IPS-NIHi11 (cell line): ENCODE measurements at regions not wholly inside any gene's neighbourhood (a gene's known extent, or its start where the extent isn't known, plus 50 kb on each side); places are given as distances from the start of the nearest gene placed in this dataset.
A peak's percentile ranks its signal among the peaks of the same experiment; 100 is the strongest.
"Not testable (repeated sequence)": the region's sequence is repeated elsewhere in the genome, so short reads cannot be mapped to it uniquely, and the experiment has no call there.

ENCODE experiments used
- DNase-seq: peaks from one replicate; pipeline ENCODE4 v3.0.0; 2012; ENCODE audit warnings: mixed read lengths, low spot score

DNA sequence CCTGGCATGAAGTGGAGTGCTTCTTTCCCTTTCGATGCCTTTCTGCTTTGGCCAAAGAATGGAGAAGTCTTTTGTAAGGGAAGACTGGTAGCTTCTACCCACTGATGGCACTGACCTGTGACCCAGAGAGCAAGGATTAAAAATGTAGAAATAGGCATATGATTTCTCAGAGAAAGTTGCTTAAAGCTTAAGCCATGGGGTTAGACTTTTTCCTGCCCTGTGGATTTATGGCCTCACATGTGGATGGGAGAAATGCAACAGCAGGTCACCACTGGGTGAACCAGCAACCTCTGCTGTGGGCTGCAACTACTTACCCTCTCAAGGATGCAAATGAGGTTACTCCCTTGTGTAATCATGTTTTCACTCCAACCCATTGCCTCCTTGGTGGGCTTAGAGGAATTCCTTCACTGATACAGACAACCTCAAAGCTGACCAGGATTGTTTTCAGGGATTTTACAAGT is 86.7 kb upstream of the CDC42EP3 start:
- not testable (repeated sequence) for DNase-seq

DNA sequence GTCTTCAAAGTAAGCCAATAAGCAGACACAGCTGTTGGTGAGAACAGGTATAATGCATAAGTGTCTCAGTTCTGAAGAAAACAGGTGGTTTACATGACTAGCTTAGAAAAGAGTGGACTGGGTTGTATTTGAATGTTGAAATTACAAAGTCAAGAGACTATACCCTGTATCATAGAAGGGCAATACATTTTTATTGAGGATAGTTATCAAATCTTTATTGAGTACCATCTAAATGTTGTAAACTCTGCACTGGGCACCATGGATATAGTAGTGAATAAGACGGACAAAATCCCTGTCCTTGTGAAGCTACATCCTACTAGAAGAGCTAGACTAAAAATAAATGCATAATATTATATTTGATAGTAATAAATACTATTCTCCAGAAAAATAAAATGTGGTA is 88.5 kb upstream of the CDC42EP3 start:
- DNase-seq: not testable (repeated sequence)

DNA sequence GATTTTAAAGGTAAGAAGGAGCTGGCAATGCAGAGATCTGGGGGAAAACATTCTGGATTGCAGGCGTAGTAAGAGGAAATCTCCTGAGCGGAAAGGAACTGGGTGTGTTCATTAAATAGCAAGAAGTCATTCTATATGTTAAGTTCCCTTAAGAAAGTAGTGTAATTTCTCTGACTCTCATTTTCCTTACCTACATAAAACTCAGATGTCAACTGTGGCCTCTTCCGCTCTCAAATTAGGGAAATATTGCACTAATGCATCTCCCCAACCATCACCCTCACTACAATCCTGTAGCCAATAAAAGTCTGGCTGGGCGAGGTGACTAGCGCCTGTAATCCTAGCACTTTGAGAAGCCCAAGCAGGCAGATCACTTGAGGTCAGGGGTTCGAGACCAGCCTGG is 89.0 kb upstream of the CDC42EP3 start:
- DNase-seq: no peak

DNA sequence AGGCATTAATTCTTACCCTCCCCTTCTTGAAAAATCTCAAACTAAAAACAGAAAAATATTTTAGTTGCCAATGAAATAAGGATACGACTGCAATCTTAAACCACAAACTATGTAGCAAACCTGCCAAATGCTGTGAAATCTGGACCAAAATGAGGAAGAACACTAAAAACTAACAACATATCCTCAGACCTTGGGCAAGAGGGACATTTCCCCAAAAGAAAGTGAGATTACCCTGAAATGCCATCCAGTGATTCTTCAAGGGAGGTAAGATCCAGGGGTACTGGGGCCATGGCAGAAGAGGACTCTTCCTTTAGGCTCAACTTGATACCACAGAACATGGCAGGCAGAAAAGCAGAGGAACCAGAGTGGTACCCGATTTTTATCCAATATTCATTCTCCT is 90.8 kb upstream of the CDC42EP3 start:
- not testable (repeated sequence) for DNase-seq

DNA sequence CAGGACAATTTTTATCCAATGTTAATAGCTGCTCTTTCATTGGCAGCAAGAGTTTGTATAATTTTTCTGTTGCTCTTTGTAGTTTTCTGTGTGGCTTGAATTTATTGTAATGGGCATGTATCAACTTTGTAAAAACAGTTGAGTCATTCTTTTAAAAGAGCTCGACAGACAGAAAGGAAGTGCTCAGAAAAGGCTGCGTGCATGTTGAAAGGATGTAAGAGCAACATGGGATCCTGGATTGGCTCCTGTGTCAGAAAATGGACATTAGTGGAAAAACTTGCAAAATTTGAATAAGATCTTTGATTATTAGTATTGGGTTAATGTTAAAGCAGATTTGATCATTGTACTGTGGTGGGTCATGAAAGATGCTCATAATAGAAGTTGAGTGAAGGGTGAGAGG is 93.3 kb upstream of the CDC42EP3 start:
- no peak for DNase-seq

DNA sequence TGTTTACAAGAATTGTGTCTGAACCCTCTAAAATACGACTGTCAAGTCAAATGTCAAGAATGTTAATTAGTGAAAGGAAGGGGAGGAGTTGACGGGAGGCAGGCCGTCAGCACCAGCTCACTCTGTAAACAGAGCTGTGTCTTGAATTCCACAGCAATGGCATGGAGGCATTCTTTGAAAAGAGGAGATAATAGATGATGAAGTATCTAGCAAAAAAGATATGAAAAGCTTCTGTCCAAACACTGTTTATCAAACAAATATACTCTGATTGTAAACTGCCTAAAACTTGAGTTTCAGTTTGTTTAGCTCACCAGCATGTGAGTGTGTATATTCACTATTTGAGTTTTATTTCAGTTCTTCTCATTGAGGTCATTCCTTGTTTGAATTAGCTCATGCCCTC is 94.7 kb upstream of the CDC42EP3 start:
- no peak for DNase-seq

DNA sequence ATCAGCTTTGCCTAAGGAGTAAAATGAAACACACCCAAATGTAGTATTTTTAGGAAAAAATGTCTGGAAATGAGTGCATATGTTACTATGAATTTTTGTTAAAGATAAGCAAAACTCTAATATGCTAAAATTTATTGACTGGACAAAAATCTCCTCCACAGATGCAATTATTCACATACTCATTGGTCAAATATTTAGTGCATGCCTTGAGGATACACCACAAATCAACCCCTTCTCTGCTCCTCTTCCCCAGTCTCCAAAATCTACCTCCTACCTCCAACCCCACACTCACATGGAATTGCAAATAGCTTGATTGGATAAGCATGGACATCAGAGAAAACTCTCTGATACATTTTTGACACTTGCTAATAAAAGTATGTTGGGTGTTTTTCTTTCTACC is 95.6 kb upstream of the CDC42EP3 start:
- DNase-seq: no peak

DNA sequence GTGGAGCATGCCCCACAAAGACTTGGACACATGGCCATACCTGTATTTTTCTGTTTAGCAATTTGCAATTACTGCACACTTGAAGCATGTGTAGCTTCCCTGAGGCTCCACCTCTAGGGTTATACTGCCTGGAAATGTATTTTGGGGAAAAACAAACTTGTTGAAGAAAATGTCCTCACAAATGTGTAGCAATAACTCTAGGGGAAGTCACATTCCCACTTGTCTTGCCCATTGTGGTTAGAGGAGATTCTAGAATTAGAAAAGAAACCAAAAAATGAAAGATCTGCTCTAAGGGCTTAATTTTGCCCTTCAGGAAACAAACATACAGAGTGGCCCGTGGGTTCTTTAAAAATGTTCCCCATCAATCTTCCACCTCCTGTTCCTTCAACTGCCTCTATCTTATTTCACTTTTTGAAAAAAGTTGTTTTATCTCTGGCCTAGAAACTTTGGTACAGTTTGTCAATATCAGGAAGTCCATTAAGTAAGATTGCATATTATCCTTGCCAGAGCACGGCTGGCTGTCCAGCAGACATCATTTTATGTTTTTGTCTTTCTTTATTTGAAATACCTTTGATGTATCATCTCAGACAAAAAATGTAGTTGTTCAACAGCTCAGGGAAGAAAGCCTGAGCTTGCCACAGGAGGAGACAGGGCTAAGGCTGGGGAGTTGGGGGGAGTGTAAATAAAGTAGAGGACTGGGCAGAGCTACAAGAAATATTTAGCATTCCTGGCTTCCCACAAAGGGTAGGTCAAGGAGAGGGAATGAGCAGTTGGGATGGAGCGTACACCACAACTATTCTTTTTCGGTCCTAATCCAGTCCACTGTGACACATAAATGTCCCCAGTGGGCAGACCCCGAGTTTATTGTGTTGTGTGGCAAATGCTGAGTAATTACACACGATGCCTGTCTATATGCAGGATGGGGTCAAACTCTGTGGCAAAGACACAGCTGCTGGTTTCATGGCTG is 96.8 kb upstream of the CDC42EP3 start:
- DNase-seq: no peak

DNA sequence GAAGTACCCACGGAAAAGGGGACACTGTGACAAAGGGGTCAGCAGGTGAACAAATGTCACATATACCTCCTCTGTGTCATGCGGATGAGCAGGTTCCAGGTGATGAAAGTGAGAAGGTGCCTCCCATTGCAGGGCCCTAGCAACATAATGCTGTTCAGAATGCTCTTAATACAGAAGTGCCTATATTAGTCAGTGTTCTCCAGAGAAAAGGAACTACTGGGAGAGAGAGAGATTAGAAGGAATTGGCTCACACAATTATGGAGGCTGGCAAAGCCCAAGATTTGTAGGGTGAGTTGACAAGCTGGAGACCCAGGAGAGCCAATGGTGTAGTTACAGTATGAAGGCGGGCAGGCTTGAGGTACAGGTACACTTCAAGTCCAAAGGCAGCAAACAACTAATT is 98.1 kb upstream of the CDC42EP3 start:
- no peak for DNase-seq

DNA sequence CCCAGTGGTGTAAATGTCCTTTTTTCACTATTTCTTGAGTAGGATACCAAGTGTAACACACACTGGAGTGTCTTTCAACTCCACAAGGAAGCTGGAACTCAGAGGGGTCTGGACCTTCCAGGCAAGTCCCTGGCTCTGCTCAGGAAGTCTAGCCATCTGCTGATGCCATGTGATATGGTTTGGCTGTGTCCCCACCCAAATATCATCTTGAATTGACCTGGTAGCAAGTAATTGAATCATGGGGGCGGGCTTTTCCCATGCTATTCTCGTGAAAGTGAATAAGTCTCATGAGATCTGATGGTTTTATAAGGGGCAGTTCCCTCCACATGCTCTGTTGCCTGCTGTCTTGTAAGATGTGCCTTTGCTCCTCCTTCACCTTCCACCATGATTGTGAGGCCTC is 99.4 kb upstream of the CDC42EP3 start:
- no peak for DNase-seq

DNA sequence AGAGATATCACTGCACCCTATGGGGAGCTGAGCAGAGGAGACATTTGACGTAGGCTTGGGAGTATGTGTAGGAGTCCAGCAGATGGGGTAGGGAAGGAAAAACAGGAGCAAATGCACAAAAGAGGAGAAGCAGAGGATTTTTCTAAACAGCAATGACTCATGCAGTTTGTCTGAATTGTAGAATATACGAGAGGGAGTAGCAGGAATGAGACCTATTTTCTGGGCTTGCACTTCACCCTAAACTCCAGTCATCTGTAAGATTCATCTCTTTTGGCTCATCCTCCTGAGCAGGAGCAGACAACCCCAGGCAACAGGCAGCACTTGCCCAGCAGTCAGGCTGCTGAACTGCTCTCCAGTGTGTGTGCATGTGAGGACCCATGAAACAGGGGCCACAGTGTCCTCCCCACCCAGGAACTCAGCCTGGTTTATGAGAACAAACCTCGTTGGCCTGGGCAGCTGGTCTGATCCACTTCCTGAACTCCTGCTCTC is 100.2 kb upstream of the CDC42EP3 start:
- DNase-seq: no peak

DNA sequence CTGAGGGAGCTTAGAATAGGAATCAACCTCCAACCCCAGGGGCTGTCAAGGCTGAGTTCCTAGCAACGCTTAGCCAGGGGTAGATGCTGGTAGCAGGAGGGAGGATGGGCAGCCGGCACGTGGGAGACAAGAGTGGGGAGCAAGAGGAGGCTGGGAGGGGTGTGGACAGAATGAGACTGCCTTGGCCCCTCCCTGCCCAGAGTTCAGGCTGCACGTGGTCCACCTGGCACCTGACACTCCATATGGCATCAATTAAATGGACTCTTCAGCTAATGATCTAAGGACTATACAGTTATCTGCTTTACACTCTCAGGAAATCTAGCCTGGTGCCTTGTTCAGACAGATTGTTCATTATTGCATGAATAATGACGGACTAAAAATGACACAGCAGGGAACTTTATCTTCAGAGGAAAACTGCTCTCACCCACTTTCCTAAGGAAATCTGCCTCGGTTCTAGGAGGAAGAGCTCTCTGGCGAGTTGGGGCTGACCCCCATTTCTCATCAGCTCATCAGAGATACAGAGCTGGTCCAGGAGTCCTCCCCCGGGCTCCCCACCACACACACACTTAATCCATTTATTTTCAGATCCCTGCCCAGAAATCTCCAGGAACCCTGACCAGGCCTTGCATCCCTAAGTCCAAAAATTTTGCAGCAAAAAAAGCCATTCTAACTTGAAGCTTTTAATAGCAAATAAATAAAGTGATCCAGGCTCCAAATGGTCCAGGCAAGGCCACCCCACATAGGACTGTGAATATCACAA is 102.1 kb upstream of the CDC42EP3 start:
- no peak for DNase-seq

DNA sequence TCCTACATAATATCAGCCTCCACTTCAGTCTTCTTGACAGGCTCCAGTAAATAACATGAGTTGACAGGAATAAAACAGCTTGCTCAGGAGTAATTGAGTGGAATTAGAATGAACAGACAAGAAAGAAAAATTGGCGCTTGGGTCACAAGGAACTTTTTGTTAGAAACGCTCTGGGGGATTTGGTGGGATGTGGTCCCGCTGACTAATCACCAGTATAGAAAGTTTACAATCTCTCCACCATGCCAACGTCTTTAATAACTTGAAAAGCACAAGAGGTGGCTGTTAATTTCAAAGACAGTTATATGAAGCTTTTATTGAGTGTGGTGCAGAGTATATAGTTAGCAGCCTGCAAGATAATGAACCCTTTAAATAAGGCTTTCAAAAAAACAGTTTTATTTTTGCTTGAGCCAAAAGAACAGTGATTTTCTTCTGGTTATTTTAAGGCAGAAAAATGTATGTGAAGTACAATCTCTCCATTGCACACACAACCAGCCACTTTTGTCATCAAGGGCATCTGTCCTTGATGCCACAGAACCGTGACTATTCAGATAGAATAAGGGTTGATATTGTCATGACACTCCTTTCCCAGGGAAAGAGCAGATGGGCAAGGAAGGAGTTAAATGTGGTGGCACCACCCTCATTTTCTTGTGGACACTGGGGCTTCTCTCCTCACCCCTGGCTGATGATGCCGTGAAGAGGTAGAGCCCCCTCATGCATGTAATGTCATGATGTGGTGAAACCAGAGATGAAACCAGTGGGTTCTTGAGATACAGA is 102.9 kb upstream of the CDC42EP3 start:
- DNase-seq: not testable (repeated sequence)

DNA sequence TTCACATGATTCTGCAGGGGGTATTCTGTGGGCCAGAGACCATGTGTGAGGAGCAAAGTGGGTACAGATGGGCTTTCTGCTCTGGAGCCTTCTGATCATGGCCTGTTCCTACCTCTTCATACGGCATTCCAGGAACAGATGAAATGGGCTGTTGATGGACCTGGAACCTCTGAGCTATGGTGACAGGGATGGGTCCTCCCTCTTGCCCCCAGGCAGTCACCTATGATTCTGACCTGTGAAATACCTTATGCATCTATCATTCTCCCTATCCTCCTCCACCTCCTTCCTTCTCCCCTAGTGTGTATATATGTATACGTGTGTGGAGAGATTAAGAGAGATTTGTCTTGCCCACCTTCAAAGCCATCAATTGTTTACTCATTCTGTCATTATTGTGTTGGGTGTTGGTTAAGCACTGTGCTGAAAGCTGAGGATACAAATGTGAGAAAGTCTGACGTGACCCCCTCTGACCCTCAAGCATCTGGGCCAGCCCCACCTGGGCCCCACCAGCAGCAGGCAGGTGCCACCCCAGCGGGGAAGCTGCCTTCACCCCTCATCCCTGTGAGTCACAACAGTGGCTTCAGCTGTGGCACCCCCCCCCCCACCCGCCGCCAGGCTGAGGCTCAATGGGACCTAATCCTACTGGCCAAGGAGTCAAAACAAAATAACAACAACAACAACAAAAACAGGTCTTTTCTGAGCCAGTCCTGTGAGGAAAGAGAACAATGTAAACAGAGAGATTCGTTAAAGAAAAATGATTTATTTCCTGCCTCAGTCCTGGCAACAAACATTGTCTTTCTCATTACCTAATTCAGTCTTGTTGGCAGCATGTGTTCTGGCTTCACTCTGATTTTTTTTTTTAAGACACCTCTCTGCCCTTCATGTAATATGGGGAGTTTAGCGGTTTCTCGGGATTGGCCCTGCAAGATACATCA is 103.8 kb upstream of the CDC42EP3 start:
- DNase-seq: no peak

DNA sequence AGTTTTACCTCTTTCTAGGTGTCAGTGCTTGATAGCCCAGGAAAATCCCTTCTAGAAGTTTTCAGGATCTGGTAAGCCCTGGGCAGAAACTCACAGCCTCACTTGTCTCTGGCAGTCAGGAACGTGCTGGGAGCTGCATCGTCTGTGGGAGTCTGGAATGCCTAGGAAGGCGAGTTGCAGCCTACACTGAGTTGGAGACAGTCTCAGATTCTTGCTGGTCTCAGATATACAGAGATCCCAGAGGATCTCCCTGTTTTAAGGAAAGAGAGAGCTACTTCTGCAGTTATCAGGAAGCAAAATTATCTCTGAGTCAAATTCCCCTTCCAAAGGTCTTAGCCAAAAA is 104.4 kb upstream of the CDC42EP3 start:
- DNase-seq: peak; percentile 28

DNA sequence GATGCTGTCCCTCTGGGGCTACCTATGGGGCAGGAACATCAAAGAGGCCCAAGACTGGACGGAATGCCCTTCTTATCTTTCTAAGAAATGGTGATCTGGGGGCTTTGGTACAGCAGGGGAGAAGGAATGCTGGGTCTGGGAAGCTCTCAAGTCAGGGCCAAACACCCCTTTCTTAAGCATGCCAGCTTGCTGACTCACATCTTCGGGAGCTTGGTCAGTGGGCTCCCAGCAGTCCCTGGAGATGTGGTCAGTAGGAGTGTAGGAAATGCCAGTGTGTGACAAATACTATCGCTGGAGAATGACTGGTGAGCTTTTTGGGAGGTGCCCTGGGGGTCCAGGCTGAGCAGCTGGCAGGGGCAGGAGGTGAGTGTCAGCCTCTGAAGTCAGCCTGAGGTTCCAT is 105.0 kb upstream of the CDC42EP3 start:
- peak; percentile 30 for DNase-seq

DNA sequence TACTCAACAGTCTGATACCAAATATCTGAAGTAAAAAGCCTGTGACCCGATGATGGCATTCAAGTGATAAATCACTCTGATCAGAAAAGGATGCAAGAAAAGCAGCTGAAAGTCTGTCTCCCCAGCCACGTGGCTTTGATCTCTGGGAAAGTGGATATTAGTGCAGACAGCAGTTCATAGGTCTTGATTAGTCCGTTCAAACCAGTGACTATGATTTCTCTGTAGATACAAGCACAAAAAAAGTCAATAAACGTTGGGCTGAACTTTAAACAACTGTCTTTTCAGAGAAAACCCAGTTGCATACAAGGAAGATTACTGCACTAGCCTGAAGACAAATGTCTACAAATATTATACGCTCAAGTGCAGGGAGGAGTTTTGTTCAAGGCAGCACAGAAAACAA is 107.7 kb upstream of the CDC42EP3 start:
- DNase-seq: no peak

DNA sequence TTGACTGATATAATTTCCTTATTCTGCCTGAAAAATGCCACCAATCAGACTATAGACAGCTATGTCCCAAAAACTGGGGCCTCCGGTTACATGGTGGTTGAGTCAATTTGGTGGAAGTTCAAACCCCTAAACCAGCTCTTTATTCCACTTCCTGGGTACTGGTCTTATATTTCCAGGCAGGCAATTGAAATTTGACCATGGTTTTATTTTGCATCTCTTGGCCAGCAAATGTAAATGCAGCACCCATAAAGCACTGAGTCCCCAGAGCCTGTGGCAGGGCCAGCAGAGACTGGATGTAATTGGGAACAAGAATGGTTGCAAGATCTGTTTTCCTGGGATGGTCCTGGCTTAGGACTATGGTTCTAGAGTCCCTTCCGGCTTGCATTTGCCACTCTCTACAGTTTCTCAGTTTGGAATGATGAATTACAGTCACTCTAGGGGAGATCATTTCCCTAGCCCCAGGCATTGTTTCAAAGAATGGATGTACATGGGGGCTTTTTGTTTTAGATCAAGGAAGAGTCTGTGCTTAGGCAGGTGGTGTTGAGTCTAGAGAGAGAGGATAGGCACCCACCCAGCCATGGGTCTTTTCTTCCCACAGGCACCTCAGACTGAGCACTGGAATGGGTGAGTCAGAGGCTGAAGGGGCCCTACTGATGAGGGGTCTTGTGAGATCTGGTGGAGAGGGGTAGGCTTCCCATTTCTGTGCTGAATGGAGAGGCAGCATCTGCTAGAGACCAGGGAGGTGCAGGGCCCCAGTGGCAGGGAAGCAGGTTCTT is 108.4 kb upstream of the CDC42EP3 start:
- no peak for DNase-seq

DNA sequence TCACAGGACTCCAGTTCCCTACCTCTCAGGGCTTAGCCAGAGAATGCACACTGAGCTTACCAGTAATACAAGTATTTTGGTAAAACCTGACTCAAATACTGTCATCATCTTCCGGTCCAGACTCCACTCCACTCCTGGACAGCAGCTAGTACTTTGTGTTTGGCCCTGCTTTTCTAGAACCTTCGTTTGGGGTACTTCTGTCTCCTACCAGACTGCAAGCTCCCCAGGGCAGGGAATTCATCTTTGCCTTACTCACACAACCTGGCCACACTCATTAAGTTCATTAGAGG is 108.9 kb upstream of the CDC42EP3 start:
- no peak for DNase-seq

DNA sequence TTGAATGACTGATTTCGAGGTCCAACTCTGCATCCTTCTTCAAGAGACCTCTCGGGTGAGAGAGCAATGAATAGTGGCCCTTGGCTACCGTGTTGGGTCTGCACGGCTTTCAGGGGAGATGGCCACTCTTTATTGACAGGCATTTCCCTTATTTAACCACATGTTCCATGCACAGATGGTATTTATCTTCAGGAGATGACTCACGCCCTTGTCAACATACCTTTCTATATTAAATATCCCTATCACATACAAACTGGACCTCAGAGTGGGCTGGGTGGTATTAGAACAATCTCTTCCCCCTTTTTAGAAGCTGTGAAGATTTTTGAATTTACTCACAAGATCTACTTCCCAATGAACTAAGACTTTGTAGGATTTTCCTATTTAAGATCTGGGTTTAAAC is 109.6 kb upstream of the CDC42EP3 start:
- no peak for DNase-seq
